ENCODE measurements at regions not wholly inside any gene's neighbourhood (a gene's known extent, or its start where the extent isn't known, plus 50 kb on each side); places are given as distances from the start of the nearest gene placed in this dataset.

- DNase-seq, result no peak
- no peak for ATAC-seq
Measured at GRCh38 chr5:82735160-82735789, 341.9 kb downstream of the TMEM167A start.

GRCh38 chr5:82734347-82734746 is 342.8 kb downstream of the TMEM167A start:
- no peak overlapping the region for H3K4me3 ChIP-seq
- no peak overlapping the region for H3K27ac ChIP-seq
- no peaks in the 10 kb centered on the region for H3K27me3 ChIP-seq
- H3K9me3 ChIP-seq, result no peaks in the 10 kb centered on the region
- no peaks in the 10 kb centered on the region for H3K36me3 ChIP-seq (replicated peaks in 1 of 2; ENCODE audit: insufficient read depth in 1 of 2, low read depth in 2 of 2)
- no peaks in the 10 kb centered on the region for H3K4me1 ChIP-seq
- DNase-seq (no peak), ATAC-seq (no peak)
- intact Hi-C loops (cut with DNase I), result no loop called here
- WGBS, 2 donors, result 73 to 75% methylated on average over 5 of the region's 5 CpGs
- TF ChIP-seq CTCF (IDR thresholded peaks at IDR 0.05) (no peak), POLR2A (IDR thresholded peaks at IDR 0.05) (no peak)

More at GRCh38 chr5:82735160-82735789, 341.9 kb downstream of the TMEM167A start:
- Histone ChIP-seq H3K4me3 (no peak overlapping the region), H3K9me3 (no peaks in the 10 kb centered on the region), H3K4me1 (no peaks in the 10 kb centered on the region), H3K36me3 (replicated peaks in 1 of 2; ENCODE audit: insufficient read depth in 1 of 2, low read depth in 2 of 2) (no peaks in the 10 kb centered on the region), H3K27me3 (no peaks in the 10 kb centered on the region), H3K27ac (no peak overlapping the region)
- WGBS, 2 donors, result 43 to 51% methylated on average over 3 of the region's 3 CpGs
- intact Hi-C loops (cut with DNase I), result no loop called here
- TF ChIP-seq POLR2A (IDR thresholded peaks at IDR 0.05), result no peak
- no peak for TF ChIP-seq CTCF (IDR thresholded peaks at IDR 0.05)

GRCh38 chr5:82730913-82731312 is 346.3 kb downstream of the TMEM167A start:
- WGBS, 2 donors, result 22 to 29% methylated on average over 7 of the region's 7 CpGs
- DNase-seq, result no peak
- Histone ChIP-seq H3K36me3 (replicated peaks in 1 of 2; ENCODE audit: insufficient read depth in 1 of 2, low read depth in 2 of 2) (no peaks in the 10 kb centered on the region), H3K27me3 (no peaks in the 10 kb centered on the region), H3K27ac (no peak overlapping the region), H3K9me3 (no peaks in the 10 kb centered on the region), H3K4me3 (no peak overlapping the region), H3K4me1 (no peaks in the 10 kb centered on the region)
- ATAC-seq, result no peak
- TF ChIP-seq CTCF (IDR thresholded peaks at IDR 0.05) (no peak), POLR2A (IDR thresholded peaks at IDR 0.05) (no peak)
- intact Hi-C loops (cut with DNase I), result no loop called here

- H3K4me3 ChIP-seq, result no peak overlapping the region
- no peak overlapping the region for H3K27ac ChIP-seq
- H3K4me1 ChIP-seq, result no peaks in the 10 kb centered on the region
- DNase-seq (no peak), ATAC-seq (no peak)
- H3K9me3 ChIP-seq, result no peaks in the 10 kb centered on the region
- intact Hi-C loops (cut with DNase I), result no loop called here
- WGBS, 2 donors, result 69 to 73% methylated on average over 9 of the region's 9 CpGs
- no peaks in the 10 kb centered on the region for H3K27me3 ChIP-seq
- no peaks in the 10 kb centered on the region for H3K36me3 ChIP-seq (replicated peaks in 1 of 2; ENCODE audit: insufficient read depth in 1 of 2, low read depth in 2 of 2)
- no peak for TF ChIP-seq POLR2A (IDR thresholded peaks at IDR 0.05)
- no peak for TF ChIP-seq CTCF (IDR thresholded peaks at IDR 0.05)
Measured at GRCh38 chr5:82728926-82729702, 348.1 kb downstream of the TMEM167A start.

Measured in body of pancreas (tissue), 4 donors.